Activated CD8-positive, alpha-beta memory T cell treated with anti-CD3 and anti-CD28 coated beads for 36 hours (primary cell): ENCODE measurements at regions not wholly inside any gene's neighbourhood (a gene's known extent, or its start where the extent isn't known, plus 50 kb on each side); places are given as distances from the start of the nearest gene placed in this dataset.

Source experiments
- CTCF ChIA-PET: fragments of 350-600 bp; sonication (Branson Sonifier 250); formaldehyde crosslinking; loops from one replicate; lab custom pipeline; 2021; ENCODE audit warnings: antibody characterized with exemption; lab: Charles Lee
- POLR2A ChIA-PET: fragments of 350-600 bp; sonication (Branson Sonifier 250); formaldehyde crosslinking; loops from one replicate; lab custom pipeline; 2021; ENCODE audit warnings: antibody characterized with exemption; lab: Charles Lee

DNA sequence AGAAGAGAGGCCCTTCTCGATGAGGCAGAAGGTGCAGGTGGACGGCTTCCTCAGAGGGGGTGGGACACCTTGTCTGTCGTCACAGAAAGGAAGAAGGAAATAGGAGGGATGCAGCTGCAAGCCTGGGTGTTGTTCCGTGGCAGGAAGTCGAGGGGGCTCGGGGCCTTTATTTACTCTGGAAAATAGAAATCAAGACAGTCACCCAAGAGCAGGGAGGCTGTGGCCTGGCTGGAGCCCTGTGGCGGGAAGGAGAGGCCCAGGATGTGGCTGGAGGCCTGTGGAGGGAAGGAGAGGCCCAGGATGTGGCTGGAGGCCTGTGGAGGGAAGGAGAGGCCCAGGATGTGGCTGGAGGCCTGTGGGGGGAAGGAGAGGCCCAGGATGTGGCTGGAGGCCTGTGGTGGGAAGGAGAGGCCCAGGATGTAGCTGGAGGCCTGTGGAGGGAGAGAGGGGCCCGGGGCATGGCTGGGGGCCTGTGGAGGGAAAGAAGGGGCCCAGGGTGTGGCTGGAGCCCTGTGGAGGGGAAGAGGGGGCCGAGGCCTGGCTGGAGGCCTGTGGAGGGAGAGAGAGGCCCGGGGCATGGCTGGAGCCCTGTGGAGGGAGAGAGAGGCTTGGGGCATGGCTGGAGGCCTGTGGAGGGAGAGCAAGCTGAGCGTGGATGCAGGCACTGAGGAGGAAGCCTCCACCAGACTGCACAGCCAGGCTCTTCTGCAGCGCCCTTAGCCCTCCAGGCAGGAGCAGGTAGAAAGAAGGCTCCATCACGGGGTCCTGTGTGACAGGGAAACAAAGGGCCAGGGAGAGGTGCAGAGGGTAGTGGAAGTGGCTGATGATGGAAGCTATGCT lies 97.3 kb upstream of the SFMBT2 start:
- ChIA-PET CTCF (interaction anchor here (0.6 to 1.4 kb wide), 5 partner anchors 16 to 350 kb away, joined by 3 to 4 read pairs (median 3); no protein-coding TSS in a partner anchor), POLR2A (interaction anchor here (0.8 kb wide), 1 partner anchor 17 kb away, joined by 10 read pairs; no protein-coding TSS in a partner anchor)

DNA sequence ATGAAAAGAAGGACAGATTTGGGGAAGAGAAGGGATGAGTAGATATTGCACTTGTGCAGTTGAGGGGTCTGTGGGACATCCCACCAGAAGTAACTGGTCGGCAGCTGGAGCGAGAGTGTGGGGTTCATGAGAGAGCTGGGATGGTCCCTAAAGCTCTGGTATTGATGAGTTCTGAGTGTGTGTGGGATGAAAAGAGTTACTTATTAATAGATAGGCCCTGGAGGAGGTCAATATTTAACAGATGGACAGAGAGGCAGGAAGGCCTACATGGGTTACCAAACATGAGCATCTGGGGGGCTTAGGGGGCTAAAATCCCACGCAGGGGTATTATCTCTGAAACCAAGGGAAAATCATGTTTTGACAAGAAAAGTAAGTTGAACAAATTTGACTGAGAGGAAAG lies 95.7 kb upstream of the SFMBT2 start:
- ChIA-PET CTCF (no interaction called here), POLR2A (no interaction called here)

DNA sequence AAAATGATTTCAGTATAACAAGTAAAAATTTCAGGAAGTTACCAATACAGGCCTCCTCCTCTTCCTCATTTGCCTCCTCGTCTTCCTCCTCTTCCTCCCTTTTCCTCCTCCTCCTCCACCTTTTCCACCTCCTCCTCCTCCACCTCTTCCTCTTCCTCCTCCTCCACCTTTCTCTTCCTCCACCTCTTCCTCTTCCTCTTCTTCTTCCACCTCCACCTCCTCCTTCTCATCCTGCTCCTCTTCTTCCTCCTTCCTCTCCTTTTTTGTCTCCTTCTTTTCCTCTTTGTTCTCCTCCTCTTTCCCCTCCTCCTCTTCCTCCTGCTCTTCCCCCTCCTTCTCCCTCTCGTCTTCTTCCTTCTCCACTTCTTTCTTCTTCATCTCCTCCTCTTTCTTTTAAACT lies 94.4 kb upstream of the SFMBT2 start:
- ChIA-PET CTCF (no interaction called here), POLR2A (no interaction called here)

DNA sequence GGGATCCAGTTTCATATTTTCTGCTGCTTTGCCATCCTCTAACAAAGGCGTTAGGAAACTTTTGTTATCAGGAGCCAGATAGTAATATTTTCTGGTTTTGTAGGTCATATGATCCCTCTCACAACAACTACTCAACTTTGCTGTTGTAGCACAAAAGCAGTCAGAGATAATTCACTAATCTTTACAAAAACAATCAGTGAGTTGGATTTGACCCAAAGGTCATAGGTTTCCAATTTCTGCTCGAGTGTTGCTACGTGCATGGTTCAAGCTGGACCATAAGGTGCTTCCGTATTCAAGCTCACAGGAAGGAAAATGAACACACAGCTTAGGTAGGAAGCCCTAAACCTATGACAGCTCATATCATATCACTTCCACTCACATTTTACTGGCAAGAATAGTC lies 92.4 kb upstream of the SFMBT2 start:
- POLR2A ChIA-PET: no interaction called here
- CTCF ChIA-PET: no interaction called here

DNA sequence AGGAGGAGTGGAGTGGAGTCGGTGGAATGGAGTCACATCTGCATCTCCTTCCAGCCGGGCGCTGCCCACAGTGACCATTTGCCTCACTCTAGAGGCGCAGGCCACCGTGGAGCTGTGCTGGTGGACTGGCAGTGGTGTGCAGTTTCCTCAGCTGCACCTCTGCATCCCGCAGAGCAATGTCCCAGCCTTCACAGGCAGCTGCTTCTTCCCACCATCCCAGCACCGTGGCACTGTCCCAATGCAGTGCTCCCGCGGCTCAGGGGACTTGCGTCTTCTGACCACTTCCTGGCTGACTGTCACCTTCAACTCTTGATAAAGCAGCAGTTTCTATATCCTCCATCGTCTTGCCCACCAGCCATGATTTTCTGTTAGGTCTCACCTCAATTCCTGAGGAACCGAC lies 90.3 kb upstream of the SFMBT2 start:
- POLR2A ChIA-PET: interaction anchor here (1.3 kb wide), 1 partner anchor 29 kb away, joined by 3 read pairs; no protein-coding TSS in a partner anchor
- CTCF ChIA-PET: no interaction called here

DNA sequence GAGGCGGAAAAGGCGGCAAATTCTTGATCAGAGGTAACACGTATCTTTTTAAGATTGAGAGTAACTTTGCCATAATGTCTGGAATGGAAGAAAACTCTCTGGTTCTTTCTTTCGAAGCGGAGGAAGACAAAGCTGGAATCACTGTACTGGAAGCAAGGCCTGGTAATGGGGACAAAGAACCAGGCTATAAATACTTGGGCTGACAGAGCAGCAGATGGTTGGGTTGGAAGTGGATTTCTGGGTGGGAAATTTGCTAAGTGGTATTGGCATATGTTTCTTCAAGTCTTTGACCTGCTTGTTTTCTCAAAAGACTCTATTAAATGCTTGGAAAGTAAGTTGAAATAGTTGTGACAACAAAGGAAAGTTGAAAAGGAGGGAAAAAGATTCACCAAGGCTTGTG lies 87.3 kb upstream of the SFMBT2 start:
- POLR2A ChIA-PET: no interaction called here
- CTCF ChIA-PET: interaction anchor here (0.9 kb wide), 1 partner anchor 9 kb away, joined by 3 read pairs; no protein-coding TSS in a partner anchor

DNA sequence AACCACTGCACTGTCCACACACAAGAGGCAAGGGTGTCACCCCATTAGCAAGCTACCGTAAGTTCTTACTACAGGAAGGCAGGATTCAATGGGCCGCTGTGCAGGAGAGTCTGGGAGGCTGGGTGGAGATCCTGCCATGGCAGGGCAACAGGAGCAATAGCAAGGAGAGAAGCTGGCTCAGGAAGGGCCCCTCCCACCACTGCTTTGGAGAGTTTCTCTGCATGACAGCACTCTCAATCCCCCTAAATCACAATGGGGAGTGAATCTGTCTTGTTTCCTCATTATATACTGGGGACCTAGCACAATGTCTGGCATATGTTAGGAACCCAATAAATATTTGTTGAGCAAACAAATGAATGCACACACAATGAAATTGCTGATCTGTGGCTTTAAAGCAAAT lies 83.2 kb upstream of the SFMBT2 start:
- CTCF ChIA-PET: no interaction called here
- POLR2A ChIA-PET: no interaction called here

DNA sequence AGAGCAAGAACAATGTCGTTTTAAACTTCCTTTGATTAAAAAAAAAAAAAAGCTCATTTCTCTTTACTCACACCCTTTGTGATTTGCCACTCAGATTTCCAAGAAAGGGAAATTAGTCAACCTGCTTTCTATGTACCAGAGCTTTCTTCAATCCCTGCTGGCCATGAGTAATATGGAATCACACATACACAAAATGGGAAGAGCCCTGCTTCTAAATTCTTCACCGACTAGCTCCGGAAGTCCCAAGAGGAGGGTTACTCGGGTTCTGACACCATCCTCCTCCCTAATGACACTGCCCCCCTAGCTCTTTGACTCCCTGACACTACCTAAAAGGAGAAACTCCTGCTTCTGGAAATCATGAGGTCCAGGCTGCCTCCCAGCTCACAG lies 81.8 kb upstream of the SFMBT2 start:
- ChIA-PET CTCF (interaction anchor here (1.4 kb wide), 1 partner anchor 33 kb away, joined by 4 read pairs; no protein-coding TSS in a partner anchor), POLR2A (interaction anchor here (0.5 to 0.6 kb wide), 2 partner anchors 8 to 18 kb away, joined by 3 to 4 read pairs; no protein-coding TSS in a partner anchor)

DNA sequence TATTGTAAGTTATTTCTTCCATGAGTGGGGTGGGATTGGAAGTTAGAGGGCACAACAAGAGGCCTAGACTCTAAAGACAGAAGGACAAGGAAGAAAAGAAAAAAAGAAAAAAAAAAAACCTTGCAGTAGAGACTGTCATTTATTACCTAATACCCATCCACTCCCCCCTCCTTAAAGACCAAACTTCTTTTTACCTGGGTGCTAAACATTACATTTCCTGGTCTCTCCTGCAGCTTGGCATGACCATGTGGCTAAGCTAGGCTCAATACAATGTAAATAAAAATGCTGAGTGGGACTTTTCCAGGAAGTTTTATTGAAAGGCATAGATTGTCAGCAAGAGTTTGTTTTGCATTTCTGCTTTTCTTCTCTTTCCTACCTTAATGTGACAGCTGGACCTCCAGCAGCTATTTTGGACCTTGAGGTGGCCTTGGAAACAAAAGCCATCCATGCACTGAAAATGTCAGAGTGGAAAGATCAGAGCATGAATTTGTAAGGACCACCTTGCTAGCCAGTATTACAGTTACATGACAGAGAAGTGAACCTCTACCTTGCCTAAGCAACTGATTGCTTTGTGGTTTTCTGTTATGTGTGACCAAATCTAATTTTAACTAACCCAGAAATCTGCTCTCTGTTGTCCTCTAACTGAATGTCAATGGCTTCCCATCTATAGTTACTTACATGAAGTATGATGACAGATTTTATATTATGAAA lies 81.3 kb upstream of the SFMBT2 start:
- POLR2A ChIA-PET: interaction anchor here (0.6 kb wide), 1 partner anchor 19 kb away, joined by 4 read pairs; no protein-coding TSS in a partner anchor
- CTCF ChIA-PET: interaction anchor here (0.6 to 1.4 kb wide), 2 partner anchors 11 to 33 kb away, joined by 3 to 4 read pairs; no protein-coding TSS in a partner anchor

DNA sequence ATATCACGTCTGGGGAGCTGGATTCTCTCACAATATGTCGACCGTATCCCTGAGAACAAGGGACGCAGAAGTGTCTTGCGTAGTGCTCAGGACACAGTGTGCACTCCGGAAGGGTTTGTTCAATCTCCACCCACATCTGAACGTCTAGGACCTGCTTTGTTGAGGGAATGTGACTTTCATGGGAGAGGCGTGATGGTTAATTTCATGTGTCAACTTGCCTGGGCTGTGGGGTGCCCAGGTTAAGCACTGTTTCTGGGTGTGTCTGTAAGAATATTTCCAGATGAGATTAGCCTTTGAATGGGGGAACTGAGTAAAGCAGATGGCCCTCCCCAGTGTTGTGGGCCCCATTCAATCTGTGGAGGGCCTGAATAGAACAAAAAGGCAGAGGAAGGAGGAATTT lies 80.4 kb upstream of the SFMBT2 start:
- CTCF ChIA-PET: interaction anchor here (0.6 kb wide), 1 partner anchor 11 kb away, joined by 3 read pairs; no protein-coding TSS in a partner anchor
- POLR2A ChIA-PET: interaction anchor here (0.7 kb wide), 1 partner anchor 17 kb away, joined by 10 read pairs; no protein-coding TSS in a partner anchor

DNA sequence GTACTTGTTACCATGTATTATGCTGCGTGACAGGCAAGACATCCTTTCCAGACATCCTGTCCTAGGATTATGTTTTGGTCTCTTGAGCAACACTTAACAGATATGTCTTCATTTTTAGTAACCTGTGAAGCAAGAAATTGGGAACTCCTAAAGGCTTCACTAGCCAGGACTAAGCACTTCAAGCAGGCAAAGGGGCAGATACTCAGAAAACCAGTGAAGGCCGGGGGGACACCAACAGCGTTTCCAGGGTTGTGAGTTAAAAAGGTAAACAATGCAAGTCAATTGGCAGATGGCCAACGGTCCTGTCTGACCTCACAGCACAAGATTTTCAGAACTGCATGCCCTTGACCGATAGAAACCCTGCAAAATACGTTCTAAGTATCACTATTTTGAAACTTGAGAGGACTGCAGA lies 77.6 kb upstream of the SFMBT2 start:
- POLR2A ChIA-PET: no interaction called here
- CTCF ChIA-PET: interaction anchor here (0.6 kb wide), 1 partner anchor 843 kb away, joined by 3 read pairs; no protein-coding TSS in a partner anchor

DNA sequence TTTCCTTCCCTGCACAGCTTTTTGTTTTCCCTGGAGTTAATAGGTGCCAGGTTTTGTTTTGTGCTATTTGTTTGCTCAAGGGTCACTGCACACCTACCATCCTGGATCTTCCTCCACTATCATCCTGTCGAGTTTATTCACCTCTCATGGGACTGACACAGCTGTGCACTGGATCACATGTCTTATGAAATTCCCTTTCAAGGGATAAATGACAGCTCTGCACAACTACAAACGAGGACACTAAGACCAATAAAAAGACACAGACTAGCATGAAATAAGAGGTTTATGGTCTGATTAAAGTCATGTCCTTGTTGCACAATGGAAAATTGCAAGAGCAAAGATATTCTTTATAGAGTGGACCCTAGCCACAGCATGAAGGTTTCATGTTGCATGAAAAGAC lies 76.7 kb upstream of the SFMBT2 start:
- ChIA-PET POLR2A (no interaction called here), CTCF (no interaction called here)

DNA sequence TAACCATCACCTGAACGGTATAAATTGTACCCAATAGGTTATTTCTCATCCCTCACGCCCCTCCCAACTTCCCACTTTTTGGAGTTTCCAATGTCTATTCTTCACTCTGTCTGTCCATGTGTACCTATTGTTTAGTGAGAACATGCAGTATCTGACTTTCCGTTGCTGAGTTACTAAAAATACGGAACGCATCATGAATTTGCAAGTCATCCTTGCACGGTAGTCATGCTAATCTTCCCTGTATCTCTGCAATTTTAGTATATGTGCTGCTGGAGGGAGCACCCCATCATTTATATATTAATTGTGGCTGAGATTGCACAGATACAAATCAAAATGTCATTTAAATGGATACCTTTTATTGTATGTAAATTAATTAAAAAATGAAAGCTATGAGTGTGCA lies 75.7 kb upstream of the SFMBT2 start:
- CTCF ChIA-PET: interaction anchor here (0.7 kb wide), 1 partner anchor 9 kb away, joined by 3 read pairs; no protein-coding TSS in a partner anchor
- POLR2A ChIA-PET: no interaction called here

DNA sequence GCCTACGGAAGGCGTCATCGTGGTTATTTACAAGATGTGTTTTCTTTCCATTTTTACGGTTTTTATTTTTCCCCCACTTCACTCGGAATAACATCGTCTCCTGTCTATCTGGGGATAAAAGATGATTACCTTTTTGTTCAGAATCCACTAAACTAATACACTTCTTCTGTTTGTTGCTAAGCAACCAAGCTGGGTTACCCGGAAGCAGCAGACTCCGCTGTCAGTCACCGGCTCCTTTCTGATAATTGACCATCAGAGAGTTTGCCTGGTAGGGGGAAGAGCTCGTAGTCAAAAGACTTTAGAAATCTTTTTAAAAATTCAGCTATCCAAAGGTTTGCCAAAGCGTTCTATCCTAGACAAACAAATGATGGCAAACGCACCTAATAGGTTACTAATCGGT lies 75.0 kb upstream of the SFMBT2 start:
- ChIA-PET POLR2A (no interaction called here), CTCF (no interaction called here)

DNA sequence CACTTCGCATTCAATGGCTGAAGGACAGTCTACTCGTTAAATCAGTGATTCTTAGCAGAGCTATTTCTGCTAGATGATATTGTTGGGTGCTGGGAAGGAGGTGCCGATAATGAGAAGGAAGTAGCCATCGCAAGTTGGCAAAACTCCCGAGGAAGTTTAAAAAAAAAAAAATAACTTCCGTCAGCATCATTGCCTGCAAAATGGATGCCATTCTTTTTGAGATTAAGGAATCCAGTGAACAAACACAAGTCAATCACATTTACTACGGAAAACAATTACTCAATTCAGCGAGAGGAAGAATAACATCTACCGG lies 74.4 kb upstream of the SFMBT2 start:
- POLR2A ChIA-PET: interaction anchor here (0.7 kb wide), 1 partner anchor 1820 kb away, joined by 3 read pairs; no protein-coding TSS in a partner anchor

DNA sequence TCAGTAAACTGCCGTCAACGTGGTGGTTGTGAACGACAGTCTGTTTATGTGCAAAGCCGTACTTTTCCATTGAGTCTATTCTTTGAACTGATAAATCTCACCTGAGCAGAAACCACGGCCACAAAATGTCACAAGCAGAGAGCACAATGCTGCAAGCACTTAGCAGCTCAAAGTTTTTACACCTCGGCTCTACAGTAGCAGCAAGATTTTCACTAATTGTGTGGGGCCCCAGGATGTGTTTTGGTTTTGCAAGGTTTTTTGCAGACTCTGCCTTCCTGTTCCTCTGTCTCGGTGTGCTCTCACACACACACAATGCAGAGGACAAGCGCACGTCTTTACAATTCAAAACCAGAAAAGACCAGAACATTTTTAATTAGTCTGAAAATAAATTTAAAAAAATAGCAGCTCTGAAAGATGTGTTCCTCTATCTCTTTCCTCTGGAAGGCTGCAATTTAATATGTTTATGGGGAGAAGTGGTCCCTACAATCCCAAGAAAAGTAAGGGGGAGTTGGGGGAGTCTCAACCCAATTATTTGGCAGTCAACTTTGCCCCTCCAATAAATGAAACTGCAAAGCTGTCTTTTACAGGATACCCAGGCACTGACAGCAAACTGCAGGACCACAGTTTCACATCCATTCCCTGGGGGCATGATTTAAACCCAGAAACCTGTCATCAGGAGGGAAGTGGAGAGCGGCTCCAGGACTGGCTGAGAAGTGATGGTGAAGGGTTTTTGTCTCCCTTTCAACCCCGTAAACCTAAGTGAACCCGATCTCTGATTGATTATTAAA lies 73.8 kb upstream of the SFMBT2 start:
- CTCF ChIA-PET: interaction anchor here (0.6 kb wide), 1 partner anchor 74 kb away, joined by 3 read pairs; the partner anchor contains the start of gene SFMBT2
- POLR2A ChIA-PET: interaction anchor here (0.7 to 1.1 kb wide), 4 partner anchors 8 to 1820 kb away, joined by 3 to 4 read pairs (median 3); no protein-coding TSS in a partner anchor

More for the DNA sequence above, 74.4 kb upstream of the SFMBT2 start:
- CTCF ChIA-PET: interaction anchor here (0.6 kb wide), 1 partner anchor 75 kb away, joined by 3 read pairs; the partner anchor contains the start of gene SFMBT2

DNA sequence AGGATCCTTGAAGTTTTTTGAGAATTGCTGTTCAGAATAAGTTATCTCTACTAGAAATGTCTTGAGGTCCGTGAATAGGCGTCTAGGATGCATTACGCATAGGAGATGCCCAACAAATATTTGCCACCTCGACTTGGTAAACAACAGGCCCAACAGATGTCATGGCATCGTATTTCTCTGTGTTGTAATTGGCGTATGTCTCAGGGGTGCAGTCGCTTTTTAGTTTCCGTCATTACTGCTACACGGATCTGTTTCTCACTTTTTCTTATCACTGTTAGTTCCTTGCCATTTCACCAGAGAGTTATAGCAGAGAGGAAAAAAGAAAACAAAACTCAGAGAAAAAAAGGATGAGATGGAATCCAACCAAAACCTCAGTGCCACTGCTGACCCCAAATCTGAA lies 73.0 kb upstream of the SFMBT2 start:
- CTCF ChIA-PET: no interaction called here

DNA sequence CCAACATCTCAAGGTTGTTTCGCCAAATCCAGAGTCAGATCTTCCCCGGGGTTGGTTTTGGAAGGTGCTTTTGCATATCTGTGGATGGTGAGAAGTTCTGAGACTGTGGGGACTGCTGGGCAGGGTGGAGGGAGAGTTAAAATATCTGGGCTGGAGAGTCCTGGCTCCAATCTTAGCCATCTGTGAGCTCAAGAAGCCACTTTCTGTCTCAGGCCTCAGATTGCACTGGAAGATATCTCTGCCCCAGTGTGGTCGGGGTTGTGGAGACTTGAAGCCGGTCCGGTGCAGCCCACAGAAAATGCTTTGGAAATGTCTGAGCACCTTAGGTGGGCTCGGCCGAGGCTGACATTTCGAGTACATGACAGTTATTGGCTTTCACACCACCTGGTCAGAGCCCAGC lies 72.2 kb upstream of the SFMBT2 start:
- ChIA-PET CTCF (interaction anchor here (0.6 kb wide), 1 partner anchor 17 kb away, joined by 3 read pairs; no protein-coding TSS in a partner anchor), POLR2A (no interaction called here)

More for the DNA sequence above, 73.0 kb upstream of the SFMBT2 start:
- POLR2A ChIA-PET: interaction anchor here (0.7 to 1.1 kb wide), 3 partner anchors 9 to 72 kb away, joined by 3 to 4 read pairs (median 3); no protein-coding TSS in a partner anchor

DNA sequence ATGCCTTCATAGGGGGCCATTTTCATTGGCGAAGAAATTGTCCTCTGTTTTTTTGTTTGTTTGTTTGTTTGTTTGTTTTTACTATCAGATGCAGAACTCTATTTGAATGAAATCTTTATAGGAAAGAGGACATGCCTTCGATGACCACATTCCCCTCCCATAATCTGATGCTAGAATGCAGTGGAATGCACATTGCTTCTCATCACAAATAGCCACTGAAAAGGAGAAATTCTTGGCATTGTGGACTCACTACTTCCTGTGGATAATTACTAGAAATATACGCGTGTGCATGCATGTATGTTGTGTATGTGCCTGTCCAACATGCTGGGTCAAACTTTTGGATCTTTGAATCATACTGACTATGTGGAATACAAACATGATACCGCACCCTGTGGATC lies 70.5 kb upstream of the SFMBT2 start:
- ChIA-PET CTCF (no interaction called here), POLR2A (no interaction called here)
